ENCODE measurements at regions not wholly inside any gene's neighbourhood (a gene's known extent, or its start where the extent isn't known, plus 50 kb on each side); places are given as distances from the start of the nearest gene placed in this dataset.

DNA sequence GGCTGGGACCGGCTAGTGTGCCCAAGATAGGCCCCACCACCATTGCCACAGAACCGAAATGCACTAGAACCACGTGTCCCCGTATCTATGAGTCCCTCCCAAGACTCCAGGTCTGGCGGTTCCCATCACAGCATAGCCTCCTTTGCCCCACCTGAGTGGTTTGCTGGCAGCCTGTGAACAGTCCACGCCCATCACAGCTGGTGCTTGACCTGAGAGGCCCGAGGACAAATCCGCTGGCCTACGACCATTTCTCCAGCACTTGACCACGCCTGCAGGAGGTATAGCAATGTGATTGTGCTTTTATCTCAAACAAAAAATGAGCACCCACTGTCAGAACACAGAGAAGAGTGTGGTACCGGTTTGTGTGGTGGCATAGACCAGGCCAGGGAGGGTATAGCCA, 736.7 kb upstream of the GBE1 start:
- intact Hi-C loops (cut with DNase I), result no loop called here
- no peaks in the 10 kb centered on the region for H3K4me1 ChIP-seq
- ATAC-seq, result no peak
- no peaks in the 10 kb centered on the region for H3K36me3 ChIP-seq
- no peak for DNase-seq
- TF ChIP-seq, protein P1, sequence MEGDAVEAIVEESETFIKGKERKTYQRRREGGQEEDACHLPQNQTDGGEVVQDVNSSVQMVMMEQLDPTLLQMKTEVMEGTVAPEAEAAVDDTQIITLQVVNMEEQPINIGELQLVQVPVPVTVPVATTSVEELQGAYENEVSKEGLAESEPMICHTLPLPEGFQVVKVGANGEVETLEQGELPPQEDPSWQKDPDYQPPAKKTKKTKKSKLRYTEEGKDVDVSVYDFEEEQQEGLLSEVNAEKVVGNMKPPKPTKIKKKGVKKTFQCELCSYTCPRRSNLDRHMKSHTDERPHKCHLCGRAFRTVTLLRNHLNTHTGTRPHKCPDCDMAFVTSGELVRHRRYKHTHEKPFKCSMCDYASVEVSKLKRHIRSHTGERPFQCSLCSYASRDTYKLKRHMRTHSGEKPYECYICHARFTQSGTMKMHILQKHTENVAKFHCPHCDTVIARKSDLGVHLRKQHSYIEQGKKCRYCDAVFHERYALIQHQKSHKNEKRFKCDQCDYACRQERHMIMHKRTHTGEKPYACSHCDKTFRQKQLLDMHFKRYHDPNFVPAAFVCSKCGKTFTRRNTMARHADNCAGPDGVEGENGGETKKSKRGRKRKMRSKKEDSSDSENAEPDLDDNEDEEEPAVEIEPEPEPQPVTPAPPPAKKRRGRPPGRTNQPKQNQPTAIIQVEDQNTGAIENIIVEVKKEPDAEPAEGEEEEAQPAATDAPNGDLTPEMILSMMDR (IDR thresholded peaks at IDR 0.05), result no peak
- WGBS, 2 donors, result 87 to 91% methylated on average over 11 of the region's 11 CpGs
- H3K4me3 ChIP-seq, result no peak overlapping the region
- H3K9me3 ChIP-seq, result no peaks in the 10 kb centered on the region
- FAIRE-seq, result no peak
- no peak overlapping the region for H3K27ac ChIP-seq
- no peaks in the 10 kb centered on the region for H3K27me3 ChIP-seq

DNA sequence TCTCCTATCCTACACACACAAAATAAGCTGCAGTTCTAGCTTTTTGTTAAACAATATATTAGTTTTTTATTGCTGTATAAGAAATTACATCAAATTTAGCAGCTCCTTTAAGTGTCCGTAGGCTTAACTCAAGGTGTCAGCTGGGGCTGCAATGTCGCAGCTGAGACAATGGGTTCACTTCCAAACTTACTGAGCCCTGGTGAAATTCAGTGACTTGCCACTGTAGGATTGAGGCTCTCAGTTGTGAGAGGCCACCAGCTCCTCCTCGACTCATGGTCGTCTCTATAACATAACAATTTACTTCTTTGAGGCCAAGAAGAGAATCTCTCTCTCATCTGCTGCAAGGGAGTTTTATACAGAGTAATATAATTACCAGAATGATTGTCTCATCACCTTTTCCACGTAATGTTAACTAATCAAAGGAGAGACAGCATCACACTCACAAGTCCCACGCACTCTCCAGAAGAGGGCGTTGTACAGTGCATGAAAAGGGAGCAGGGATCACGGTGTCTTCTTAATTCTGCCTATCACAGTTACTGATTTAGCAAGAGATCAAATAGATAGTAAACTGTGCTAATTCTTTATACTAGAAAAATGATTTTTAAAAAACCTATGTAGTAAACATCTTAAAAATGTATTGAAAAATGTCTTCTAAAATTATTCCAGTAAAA, 735.6 kb upstream of the GBE1 start:
- DNase-seq, result no peak
- peak; percentile 34 to 64 (median 56) for ATAC-seq
- H3K27me3 ChIP-seq, result no peaks in the 10 kb centered on the region
- no peaks in the 10 kb centered on the region for H3K9me3 ChIP-seq
- no peak overlapping the region for H3K27ac ChIP-seq
- no peaks in the 10 kb centered on the region for H3K36me3 ChIP-seq
- H3K4me3 ChIP-seq, result no peak overlapping the region
- TF ChIP-seq, protein P1 (IDR thresholded peaks at IDR 0.05), result peak in 2 of 4 donors; percentile 6 to 8
- intact Hi-C loops (cut with DNase I), result no loop called here
- WGBS, 2 donors, result 39 to 44% methylated on average over 8 of the region's 8 CpGs
- FAIRE-seq, result no peak
- no peaks in the 10 kb centered on the region for H3K4me1 ChIP-seq

GRCh38 chr3:82495655-82496054, 734.2 kb upstream of the GBE1 start:
- intact Hi-C loops (cut with DNase I), result no loop called here
- Histone ChIP-seq H3K27ac (no peak overlapping the region), H3K4me1 (no peaks in the 10 kb centered on the region), H3K9me3 (no peaks in the 10 kb centered on the region), H3K4me3 (no peak overlapping the region), H3K27me3 (no peaks in the 10 kb centered on the region), H3K36me3 (no peaks in the 10 kb centered on the region)
- FAIRE-seq (no peak), DNase-seq (no peak), ATAC-seq (no peak)
- TF ChIP-seq, protein P1 (IDR thresholded peaks at IDR 0.05), result no peak
- 73 to 76% methylated on average over 2 of the region's 2 CpGs for WGBS, 2 donors

DNA sequence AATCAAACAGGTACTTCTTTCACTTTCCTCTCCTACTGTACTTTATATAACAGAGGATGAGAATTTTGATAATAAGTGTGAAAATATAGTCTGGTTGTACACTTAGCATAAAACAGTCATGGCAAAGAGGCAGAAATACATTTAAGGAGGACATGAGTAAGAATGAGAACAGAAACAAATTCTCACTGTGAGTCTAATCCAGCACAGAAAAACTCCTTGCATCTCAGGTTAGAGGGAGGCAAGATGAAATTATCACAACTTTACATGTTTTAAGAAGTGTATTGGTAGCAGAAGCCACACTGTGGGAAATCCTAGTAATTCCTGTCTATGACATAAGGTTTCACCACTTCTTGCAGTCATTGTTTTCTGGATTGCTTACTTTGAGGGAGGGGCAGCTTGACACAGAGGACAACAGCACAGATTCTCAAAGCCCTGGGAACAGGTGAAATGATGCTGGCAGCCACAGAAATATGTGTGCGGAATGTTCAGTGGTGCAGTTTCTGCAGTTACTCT, 733.6 kb upstream of the GBE1 start:
- WGBS, 2 donors, result 84% methylated on average over 1 of the region's 1 CpG
- Histone ChIP-seq H3K9me3 (no peaks in the 10 kb centered on the region), H3K4me1 (no peaks in the 10 kb centered on the region), H3K36me3 (no peaks in the 10 kb centered on the region), H3K27me3 (no peaks in the 10 kb centered on the region), H3K27ac (no peak overlapping the region), H3K4me3 (no peak overlapping the region)
- FAIRE-seq (no peak), DNase-seq (no peak), ATAC-seq (no peak)
- intact Hi-C loops (cut with DNase I), result no loop called here
- TF ChIP-seq, protein P1 (IDR thresholded peaks at IDR 0.05), result no peak

- Histone ChIP-seq H3K4me3 (no peak overlapping the region), H3K27ac (no peak overlapping the region), H3K9me3 (no peaks in the 10 kb centered on the region), H3K4me1 (no peaks in the 10 kb centered on the region), H3K27me3 (no peaks in the 10 kb centered on the region), H3K36me3 (no peaks in the 10 kb centered on the region)
- FAIRE-seq (no peak), DNase-seq (no peak), ATAC-seq (no peak)
- TF ChIP-seq, protein P1 (IDR thresholded peaks at IDR 0.05), result no peak
- intact Hi-C loops (cut with DNase I), result no loop called here
- WGBS, 2 donors, result 91 to 92% methylated on average over 2 of the region's 2 CpGs
Observed at GRCh38 chr3:82493858-82494257, 732.4 kb upstream of the GBE1 start.

All from pancreas (tissue), 10 donors.